HUES48 (cell line): ENCODE measurements at regions not wholly inside any gene's neighbourhood (a gene's known extent, or its start where the extent isn't known, plus 50 kb on each side); places are given as distances from the start of the nearest gene placed in this dataset.
"Not testable (repeated sequence)": the region's sequence is repeated elsewhere in the genome, so short reads cannot be mapped to it uniquely, and the experiment has no call there.

ENCODE experiments used
- H3K27ac ChIP-seq: one replicate; pipeline ENCODE4 v1.7.0; 2013; ENCODE audit warnings: low read depth, low read length, inconsistent platforms
- H3K27me3 ChIP-seq: 2 replicates; pipeline ENCODE4 v1.6.1; 2013; ENCODE audit warnings: mild to moderate bottlenecking, low read length; ENCODE audit not compliant: control insufficient read depth, insufficient read depth
- H3K36me3 ChIP-seq: 2 replicates; pipeline ENCODE4 v1.6.1; 2013; ENCODE audit warnings: low read length; ENCODE audit not compliant: control insufficient read depth, insufficient read depth
- H3K4me1 ChIP-seq: 2 replicates; pipeline ENCODE4 v1.6.1; 2013; ENCODE audit warnings: mild to moderate bottlenecking, low read length; ENCODE audit not compliant: control insufficient read depth, insufficient read depth
- H3K4me3 ChIP-seq: 2 replicates; pipeline ENCODE4 v1.5.1; 2013; ENCODE audit warnings: mild to moderate bottlenecking, low read depth, low read length
- H3K9ac ChIP-seq: 2 replicates; pipeline ENCODE4 v1.6.1; 2013; ENCODE audit warnings: mild to moderate bottlenecking, low read depth, low read length, moderate library complexity
- H3K9me3 ChIP-seq: 2 replicates; pipeline ENCODE4 v1.6.1; 2013; ENCODE audit warnings: low read length; ENCODE audit not compliant: control insufficient read depth, insufficient read depth

DNA sequence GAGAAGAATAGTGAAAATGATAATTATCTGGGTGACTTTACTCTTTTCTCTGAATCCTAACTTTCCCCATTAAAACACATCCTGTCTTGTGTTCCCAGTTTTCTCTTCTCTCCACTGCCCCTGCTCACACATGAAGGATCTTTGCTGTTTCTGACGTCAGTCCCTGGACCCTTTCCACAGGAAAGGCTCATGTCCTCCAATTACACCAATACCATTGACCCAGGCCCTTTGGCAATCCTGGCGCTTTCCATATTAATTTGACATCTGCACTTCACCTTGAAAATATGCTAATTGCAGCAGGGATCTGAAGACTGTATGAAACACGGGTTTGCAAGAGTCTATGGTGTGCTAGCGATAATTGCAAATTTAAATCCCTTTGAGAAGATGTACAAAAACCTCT is 170.2 kb upstream of the GOT2 start:
- no peak overlapping the region for H3K27ac ChIP-seq
- H3K4me3 ChIP-seq = no peak overlapping the region
- no peaks in the 10 kb centered on the region for H3K36me3 ChIP-seq

DNA sequence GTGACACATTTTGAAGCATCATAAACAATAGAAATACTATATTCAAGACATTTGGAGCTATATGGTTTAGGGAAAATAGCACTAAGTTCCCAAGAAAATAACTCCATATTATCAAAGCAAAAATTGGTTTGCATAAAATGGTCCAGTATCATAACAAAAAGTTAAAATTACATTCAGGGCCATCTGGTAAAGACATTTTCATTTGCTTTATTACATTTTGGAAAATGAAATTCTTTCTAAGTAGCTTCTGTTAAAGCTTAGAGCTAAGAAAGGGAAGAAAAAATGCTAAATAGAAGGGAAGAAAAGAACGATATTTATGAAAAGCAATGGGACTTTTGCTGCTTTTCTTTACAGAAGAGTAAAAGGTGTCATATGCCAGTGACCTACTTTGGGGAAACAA is 155.4 kb upstream of the GOT2 start:
- Histone ChIP-seq H3K27ac (no peak overlapping the region), H3K27me3 (no peaks in the 10 kb centered on the region), H3K36me3 (no peaks in the 10 kb centered on the region), H3K4me3 (no peak overlapping the region), H3K4me1 (no peaks in the 10 kb centered on the region), H3K9ac (no peak overlapping the region), H3K9me3 (no peaks in the 10 kb centered on the region)

More for the DNA sequence above, 170.2 kb upstream of the GOT2 start:
- no peaks in the 10 kb centered on the region for H3K27me3 ChIP-seq
- no peak overlapping the region for H3K9ac ChIP-seq
- H3K4me1 ChIP-seq = no peaks in the 10 kb centered on the region
- H3K9me3 ChIP-seq = no peaks in the 10 kb centered on the region

DNA sequence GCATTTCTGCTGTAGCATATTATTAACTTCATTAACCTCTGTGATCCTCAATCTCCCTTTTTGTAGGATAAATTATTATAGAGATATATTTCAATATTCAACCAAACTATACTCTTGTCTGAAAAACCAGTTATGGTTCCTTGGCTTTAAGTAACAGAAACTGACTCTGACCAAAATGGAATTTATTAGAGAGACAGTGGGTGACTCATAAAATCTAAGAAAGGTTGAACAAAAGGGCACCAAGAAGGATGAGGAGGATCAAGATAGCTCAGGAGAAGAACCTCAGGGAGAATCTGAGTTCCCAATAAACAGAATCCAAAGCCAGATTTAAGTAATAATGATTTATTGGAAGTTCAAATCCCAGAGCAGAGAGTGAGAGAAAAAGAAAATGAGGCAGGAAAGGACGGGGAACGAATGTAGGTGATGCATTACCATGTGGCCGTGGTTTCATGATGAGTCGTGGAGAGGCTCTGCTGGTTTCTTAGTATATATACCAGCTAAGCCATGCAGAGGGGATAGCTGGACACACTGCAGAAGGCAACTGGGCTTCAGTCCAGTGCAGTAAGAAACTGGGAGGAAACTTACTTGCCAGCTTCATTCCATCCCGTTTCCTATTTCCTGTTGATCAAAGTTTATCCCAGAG is 151.5 kb upstream of the GOT2 start:
- H3K4me3 ChIP-seq = no peak overlapping the region
- H3K9ac ChIP-seq = no peak overlapping the region
- no peaks in the 10 kb centered on the region for H3K4me1 ChIP-seq
- no peaks in the 10 kb centered on the region; the same call in 1 of the 2 replicates for H3K9me3 ChIP-seq
- no peaks in the 10 kb centered on the region for H3K36me3 ChIP-seq
- H3K27ac ChIP-seq = no peak overlapping the region
- no peaks in the 10 kb centered on the region for H3K27me3 ChIP-seq

DNA sequence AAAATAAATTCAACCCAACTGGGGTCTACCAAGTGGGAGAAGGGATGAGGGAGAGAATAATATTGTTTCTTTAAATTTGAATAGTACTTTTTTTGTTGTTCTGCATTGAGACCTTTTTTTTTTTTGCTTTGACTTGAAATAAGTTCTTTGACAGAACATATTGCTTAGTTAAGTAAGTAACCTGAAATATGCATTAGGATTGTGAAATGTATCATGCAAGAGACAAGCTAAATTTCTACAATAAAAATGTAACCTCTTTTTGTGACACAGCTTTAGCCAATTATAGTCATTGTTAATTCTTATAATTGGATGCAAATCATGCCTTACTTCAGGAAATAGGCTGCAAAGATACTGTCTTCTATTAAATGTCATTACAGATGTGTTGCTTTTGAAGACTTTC is 150.0 kb upstream of the GOT2 start:
- Histone ChIP-seq H3K36me3 (no peaks in the 10 kb centered on the region), H3K4me1 (no peaks in the 10 kb centered on the region), H3K4me3 (no peak overlapping the region), H3K9me3 (peaks cover 9% of the 10 kb centered on the region), H3K27me3 (no peaks in the 10 kb centered on the region), H3K9ac (no peak overlapping the region), H3K27ac (no peak overlapping the region)

DNA sequence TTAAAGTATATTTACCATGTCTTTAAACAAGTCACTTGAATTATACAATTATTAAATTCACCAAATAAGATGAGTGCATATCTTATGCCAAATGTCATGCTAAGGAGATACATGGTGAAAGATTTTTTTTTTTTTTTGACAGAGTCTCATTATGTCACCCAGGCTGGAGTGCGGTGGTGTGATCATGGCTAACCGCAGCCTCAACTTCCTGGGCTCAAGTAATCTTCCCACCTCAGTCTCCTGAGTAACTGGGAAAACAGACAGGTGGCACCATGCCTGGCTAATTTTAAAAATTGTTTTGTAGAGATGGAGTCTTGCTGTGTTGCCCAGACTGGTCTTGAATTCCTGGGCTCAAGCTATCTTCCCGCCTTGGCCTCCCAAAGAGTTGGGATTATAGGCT is 149.0 kb upstream of the GOT2 start:
- H3K4me1 ChIP-seq = no peaks in the 10 kb centered on the region
- peaks cover 19% of the 10 kb centered on the region for H3K9me3 ChIP-seq
- H3K9ac ChIP-seq = no peak overlapping the region
- H3K27ac ChIP-seq = no peak overlapping the region
- H3K4me3 ChIP-seq = no peak overlapping the region
- H3K27me3 ChIP-seq = no peaks in the 10 kb centered on the region
- no peaks in the 10 kb centered on the region for H3K36me3 ChIP-seq

DNA sequence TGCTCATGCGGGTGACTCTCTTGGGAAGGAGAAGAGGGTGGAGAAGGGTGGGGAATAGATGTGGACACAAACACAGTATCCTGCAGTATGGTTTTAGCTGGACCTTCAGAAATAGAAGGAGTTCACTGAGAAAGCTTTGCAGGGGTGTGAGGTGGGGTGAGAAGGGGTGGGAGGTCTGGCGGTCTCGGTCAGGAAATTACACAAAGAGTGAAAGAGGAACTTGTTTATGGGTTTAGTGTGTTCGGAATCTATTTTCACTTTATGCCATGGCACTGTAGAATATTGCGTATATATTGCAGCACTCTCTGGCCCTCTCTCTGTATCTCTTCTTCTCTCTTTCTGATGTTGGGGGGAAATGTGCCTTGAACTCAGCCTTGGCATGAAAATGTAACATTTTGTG is 148.2 kb upstream of the GOT2 start:
- Histone ChIP-seq H3K36me3 (no peaks in the 10 kb centered on the region), H3K27ac (no peak overlapping the region), H3K4me1 (no peaks in the 10 kb centered on the region), H3K9me3 (peaks cover 20% of the 10 kb centered on the region), H3K27me3 (no peaks in the 10 kb centered on the region), H3K4me3 (no peak overlapping the region), H3K9ac (no peak overlapping the region)

DNA sequence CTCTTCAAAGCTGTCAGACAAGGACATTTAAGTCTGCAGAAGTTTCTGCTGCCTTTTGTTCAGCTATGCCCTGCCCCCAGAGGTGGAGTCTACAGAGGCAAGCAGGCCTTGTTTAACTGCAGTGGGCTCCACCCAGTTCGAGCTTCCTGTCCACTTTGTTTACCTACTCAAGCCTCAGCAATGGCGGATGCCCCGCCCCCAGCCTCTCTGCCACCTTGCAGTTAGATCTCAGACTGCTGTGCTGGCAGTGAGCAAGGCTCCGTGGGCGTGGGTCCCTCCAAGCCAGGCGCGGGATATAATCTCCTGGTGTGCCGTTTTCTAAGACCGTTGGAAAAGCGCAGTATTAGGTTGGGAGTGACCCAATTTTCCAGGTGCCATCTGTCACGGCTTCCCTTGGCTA is 144.5 kb upstream of the GOT2 start:
- not testable (repeated sequence) for H3K27me3 ChIP-seq, H3K27ac ChIP-seq, H3K4me3 ChIP-seq

DNA sequence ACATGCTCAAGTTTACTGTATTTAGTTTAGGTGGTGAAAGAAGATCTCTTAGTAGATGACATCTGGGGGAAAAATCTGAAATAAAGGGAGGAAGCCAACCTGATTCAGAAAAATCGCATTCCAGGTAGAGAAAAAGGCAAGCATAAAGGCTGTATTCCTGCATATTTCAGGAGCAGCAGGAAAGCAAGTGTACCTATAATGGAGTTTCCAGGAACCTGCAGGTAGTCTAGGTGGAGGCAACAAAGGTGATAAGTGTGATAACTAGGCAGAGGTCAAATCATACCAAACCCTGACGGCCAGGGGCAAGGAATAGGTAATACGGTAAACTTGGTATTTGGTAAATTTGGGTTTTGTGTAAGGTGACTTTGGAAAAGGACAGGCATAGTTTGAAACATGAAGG is 132.8 kb upstream of the GOT2 start:
- Histone ChIP-seq H3K4me3 (no peak overlapping the region), H3K4me1 (peaks cover 34% of the 10 kb centered on the region), H3K9me3 (no peaks in the 10 kb centered on the region), H3K27me3 (no peaks in the 10 kb centered on the region), H3K27ac (no peak overlapping the region), H3K9ac (no peak overlapping the region), H3K36me3 (no peaks in the 10 kb centered on the region)

More for the DNA sequence above, 144.5 kb upstream of the GOT2 start:
- H3K4me1 ChIP-seq, H3K36me3 ChIP-seq, H3K9ac ChIP-seq: not testable (repeated sequence)
- H3K9me3 ChIP-seq = peaks cover 20% of the 10 kb centered on the region

DNA sequence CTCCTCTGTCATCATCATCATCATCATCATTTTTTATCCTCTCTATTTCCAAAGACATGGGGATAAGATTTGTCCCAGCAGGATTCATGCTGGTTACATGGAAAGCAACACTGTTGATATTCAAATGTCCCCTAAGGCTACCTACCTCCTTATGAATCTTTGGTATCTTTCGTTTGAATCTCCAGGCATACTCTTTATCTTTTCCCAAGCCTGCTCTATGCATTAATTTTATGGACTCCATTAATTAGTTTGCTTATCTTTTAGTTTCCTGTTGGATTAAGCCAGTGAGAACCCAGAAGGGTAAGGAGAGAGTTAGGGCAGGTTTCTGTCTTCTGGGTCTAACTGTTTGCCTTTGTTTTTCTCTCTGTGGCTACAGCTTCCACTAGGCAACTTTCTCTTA is 129.6 kb upstream of the GOT2 start:
- Histone ChIP-seq H3K9me3 (peaks cover under 1% of the 10 kb centered on the region; the same call in 1 of the 2 replicates), H3K9ac (no peak overlapping the region), H3K4me1 (peaks cover 37% of the 10 kb centered on the region), H3K27me3 (no peaks in the 10 kb centered on the region), H3K4me3 (no peak overlapping the region), H3K36me3 (no peaks in the 10 kb centered on the region), H3K27ac (peak overlapping the region; percentile 97)

DNA sequence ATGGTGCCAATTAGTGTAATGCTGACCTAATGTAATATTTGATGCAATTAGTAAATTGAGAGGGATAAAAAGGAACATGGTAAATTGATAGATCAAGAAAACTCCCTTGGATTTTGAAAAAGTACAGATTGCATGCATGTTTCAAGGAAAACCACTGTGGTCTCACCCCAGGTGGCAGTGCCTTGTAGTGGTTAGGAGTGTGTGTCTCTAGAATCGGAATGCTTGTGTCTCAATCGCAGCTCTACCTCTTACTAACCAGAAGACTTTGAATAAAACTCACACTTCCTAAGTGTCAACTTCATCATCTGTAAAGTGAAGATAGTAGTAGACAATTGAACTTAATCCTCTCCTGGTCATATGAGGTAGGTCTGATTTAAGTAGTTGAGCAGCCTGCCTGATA is 128.9 kb upstream of the GOT2 start:
- Histone ChIP-seq H3K9me3 (peaks cover 2% of the 10 kb centered on the region; the same call in 1 of the 2 replicates), H3K4me3 (0 out of 2 replicates have a peak overlapping the region, but pooled peaks have one; percentile 0), H3K27ac (peak overlapping the region; percentile 97), H3K9ac (no peak overlapping the region), H3K27me3 (no peaks in the 10 kb centered on the region), H3K4me1 (peaks cover 37% of the 10 kb centered on the region), H3K36me3 (no peaks in the 10 kb centered on the region)

DNA sequence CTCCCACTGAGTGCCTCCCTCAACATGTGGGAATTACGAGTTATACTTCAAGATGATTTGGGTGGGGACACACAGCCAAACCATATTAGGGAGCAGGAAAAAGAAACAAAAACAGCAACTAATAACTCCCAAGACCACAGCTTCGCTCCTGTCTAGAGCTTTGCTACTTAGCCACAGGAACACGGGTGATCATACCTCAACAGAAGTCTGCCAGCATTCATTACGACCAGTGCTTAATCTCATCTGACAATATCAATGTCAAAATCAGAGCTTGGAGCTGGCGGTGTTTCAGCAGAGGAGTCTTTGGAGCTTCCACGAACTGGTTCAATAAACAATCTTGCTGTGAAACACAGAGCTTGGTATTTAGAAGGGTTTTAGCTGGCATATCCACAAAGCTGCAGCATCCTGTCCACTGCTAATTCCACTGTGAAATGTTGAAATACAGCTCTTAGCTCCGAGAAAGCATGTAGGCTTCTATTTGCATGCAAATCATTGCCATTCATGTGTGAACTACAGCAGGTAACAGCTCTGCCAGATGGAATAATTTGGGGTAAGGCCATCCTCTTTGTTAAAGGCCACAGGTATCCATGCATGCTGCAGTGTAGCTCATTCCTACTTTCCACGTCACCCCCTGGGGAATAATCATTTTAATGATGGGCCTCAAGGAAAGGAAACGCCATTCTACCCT is 128.4 kb upstream of the GOT2 start:
- peak overlapping the region; percentile 34 for H3K4me3 ChIP-seq
- H3K27me3 ChIP-seq = no peaks in the 10 kb centered on the region
- H3K9me3 ChIP-seq = peaks cover 2% of the 10 kb centered on the region; the same call in 1 of the 2 replicates
- peaks cover 37% of the 10 kb centered on the region for H3K4me1 ChIP-seq
- peak overlapping the region; percentile 55; the same call in 1 of the 2 replicates for H3K9ac ChIP-seq
- H3K36me3 ChIP-seq = no peaks in the 10 kb centered on the region
- H3K27ac ChIP-seq = peak overlapping the region; percentile 97
